ENCODE measurements at regions not wholly inside any gene's neighbourhood (a gene's known extent, or its start where the extent isn't known, plus 50 kb on each side); places are given as distances from the start of the nearest gene placed in this dataset.

DNA sequence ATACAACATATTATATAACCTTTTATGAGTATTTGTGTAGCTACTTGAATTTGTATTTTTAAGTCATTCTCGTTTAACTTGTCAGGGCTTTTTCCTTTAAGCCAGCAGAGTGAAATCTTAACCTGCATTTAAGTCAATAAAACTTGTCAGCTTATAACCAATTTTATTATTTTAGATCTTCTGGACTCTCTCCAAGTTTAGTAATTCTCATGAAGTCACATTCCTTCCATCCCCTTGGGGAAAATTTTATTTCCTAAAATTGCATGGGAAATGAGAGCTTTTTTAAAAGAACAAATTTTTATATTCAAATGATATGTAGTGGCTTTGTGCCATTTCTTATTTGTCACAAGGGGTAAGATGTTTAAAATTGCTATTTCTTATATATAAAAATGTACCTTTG, 74.0 kb downstream of the SEPTIN7 start:
- in situ Hi-C loops (cut with HindIII; ENCODE audit: low pct_unique_long_range_greater_than_20kb, low sequenced_read_pairs) (no loop called here), intact Hi-C loops (cut with micrococcal nuclease; ENCODE audit: unreplicated experiment) (no loop called here)
- ChIA-PET POLR2A (no interaction called here), CTCF (interaction anchor here (0.7 kb wide), 1 partner anchor 163 kb away, joined by 4 read pairs; no protein-coding TSS in a partner anchor)
- Histone ChIP-seq H3K27me3 (ENCODE audit: control insufficient read depth, insufficient read depth, low read length) (no peaks in the 10 kb centered on the region), H3K4me1 (ENCODE audit: control insufficient read depth, insufficient read depth, low read length) (no peaks in the 10 kb centered on the region), H3K36me3 (ENCODE audit: control insufficient read depth, insufficient read depth, low read length) (peaks cover 22% of the 10 kb centered on the region), H3K9me3 (ENCODE audit: control insufficient read depth, insufficient read depth, low read depth, low read length) (no peaks in the 10 kb centered on the region), H3K27ac (ENCODE audit: low read length) (no peak overlapping the region), H3K4me3 (ENCODE audit: low read depth in 2 of 2, low read length in 2 of 2) (no peak overlapping the region)
- DNase-seq (ENCODE audit: low read depth, low spot score) (no peak), ATAC-seq (no peak)
- TF ChIP-seq POLR2AphosphoS5 (IDR thresholded peaks at IDR 0.05; ENCODE audit: low read depth, low read length) (no peak), SIN3A (IDR thresholded peaks at IDR 0.05; ENCODE audit: borderline replicate concordance, insufficient read depth, low read depth, low read length) (no peak)
- TF ChIP-seq, protein P1, sequence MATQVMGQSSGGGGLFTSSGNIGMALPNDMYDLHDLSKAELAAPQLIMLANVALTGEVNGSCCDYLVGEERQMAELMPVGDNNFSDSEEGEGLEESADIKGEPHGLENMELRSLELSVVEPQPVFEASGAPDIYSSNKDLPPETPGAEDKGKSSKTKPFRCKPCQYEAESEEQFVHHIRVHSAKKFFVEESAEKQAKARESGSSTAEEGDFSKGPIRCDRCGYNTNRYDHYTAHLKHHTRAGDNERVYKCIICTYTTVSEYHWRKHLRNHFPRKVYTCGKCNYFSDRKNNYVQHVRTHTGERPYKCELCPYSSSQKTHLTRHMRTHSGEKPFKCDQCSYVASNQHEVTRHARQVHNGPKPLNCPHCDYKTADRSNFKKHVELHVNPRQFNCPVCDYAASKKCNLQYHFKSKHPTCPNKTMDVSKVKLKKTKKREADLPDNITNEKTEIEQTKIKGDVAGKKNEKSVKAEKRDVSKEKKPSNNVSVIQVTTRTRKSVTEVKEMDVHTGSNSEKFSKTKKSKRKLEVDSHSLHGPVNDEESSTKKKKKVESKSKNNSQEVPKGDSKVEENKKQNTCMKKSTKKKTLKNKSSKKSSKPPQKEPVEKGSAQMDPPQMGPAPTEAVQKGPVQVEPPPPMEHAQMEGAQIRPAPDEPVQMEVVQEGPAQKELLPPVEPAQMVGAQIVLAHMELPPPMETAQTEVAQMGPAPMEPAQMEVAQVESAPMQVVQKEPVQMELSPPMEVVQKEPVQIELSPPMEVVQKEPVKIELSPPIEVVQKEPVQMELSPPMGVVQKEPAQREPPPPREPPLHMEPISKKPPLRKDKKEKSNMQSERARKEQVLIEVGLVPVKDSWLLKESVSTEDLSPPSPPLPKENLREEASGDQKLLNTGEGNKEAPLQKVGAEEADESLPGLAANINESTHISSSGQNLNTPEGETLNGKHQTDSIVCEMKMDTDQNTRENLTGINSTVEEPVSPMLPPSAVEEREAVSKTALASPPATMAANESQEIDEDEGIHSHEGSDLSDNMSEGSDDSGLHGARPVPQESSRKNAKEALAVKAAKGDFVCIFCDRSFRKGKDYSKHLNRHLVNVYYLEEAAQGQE (IDR thresholded peaks at IDR 0.05; ENCODE audit: insufficient read depth in 1 of 2, low read depth in 2 of 2, low read length in 1 of 2), result no peak
- BruUV-seq (replicated peaks), result no TSS peak

GRCh38 chr7:35875292-35875691, 74.4 kb downstream of the SEPTIN7 start:
- no peaks in the 10 kb centered on the region for H3K27me3 ChIP-seq (ENCODE audit: control insufficient read depth, insufficient read depth, low read length)
- H3K36me3 ChIP-seq (ENCODE audit: control insufficient read depth, insufficient read depth, low read length), result peaks cover 26% of the 10 kb centered on the region
- H3K4me3 ChIP-seq (ENCODE audit: low read depth in 2 of 2, low read length in 2 of 2), result no peak overlapping the region
- ATAC-seq (no peak), DNase-seq (ENCODE audit: low read depth, low spot score) (no peak)
- H3K4me1 ChIP-seq (ENCODE audit: control insufficient read depth, insufficient read depth, low read length), result no peaks in the 10 kb centered on the region
- in situ Hi-C loops (cut with HindIII; ENCODE audit: low pct_unique_long_range_greater_than_20kb, low sequenced_read_pairs), result no loop called here
- TF ChIP-seq, protein P1 (IDR thresholded peaks at IDR 0.05; ENCODE audit: insufficient read depth in 1 of 2, low read depth in 2 of 2, low read length in 1 of 2), result no peak
- no peak for TF ChIP-seq POLR2AphosphoS5 (IDR thresholded peaks at IDR 0.05; ENCODE audit: low read depth, low read length)
- TF ChIP-seq, protein P2, sequence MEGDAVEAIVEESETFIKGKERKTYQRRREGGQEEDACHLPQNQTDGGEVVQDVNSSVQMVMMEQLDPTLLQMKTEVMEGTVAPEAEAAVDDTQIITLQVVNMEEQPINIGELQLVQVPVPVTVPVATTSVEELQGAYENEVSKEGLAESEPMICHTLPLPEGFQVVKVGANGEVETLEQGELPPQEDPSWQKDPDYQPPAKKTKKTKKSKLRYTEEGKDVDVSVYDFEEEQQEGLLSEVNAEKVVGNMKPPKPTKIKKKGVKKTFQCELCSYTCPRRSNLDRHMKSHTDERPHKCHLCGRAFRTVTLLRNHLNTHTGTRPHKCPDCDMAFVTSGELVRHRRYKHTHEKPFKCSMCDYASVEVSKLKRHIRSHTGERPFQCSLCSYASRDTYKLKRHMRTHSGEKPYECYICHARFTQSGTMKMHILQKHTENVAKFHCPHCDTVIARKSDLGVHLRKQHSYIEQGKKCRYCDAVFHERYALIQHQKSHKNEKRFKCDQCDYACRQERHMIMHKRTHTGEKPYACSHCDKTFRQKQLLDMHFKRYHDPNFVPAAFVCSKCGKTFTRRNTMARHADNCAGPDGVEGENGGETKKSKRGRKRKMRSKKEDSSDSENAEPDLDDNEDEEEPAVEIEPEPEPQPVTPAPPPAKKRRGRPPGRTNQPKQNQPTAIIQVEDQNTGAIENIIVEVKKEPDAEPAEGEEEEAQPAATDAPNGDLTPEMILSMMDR (IDR thresholded peaks at IDR 0.05), result no peak
- BruUV-seq (replicated peaks), result no TSS peak
- CTCF ChIA-PET, result interaction anchor here (0.7 kb wide), 1 partner anchor 164 kb away, joined by 4 read pairs; no protein-coding TSS in a partner anchor
- no peaks in the 10 kb centered on the region for H3K9me3 ChIP-seq (ENCODE audit: control insufficient read depth, insufficient read depth, low read depth, low read length)
- POLR2A ChIA-PET, result no interaction called here
- no peak overlapping the region for H3K27ac ChIP-seq (ENCODE audit: low read length)
- intact Hi-C loops (cut with micrococcal nuclease; ENCODE audit: unreplicated experiment), result no loop called here
